Tibial nerve (tissue), 4 donors: ENCODE measurements at regions not wholly inside any gene's neighbourhood (a gene's known extent, or its start where the extent isn't known, plus 50 kb on each side); places are given as distances from the start of the nearest gene placed in this dataset.
A peak's percentile ranks its signal among the peaks of the same experiment; 100 is the strongest.

ENCODE experiments used
- DNase-seq, 2 donors: peaks; one replicate each; pipeline ENCODE4 v3.0.0-alpha.2; 2019; ENCODE audit warnings: low spot score in 2 of 2
- H3K27ac ChIP-seq, 4 donors: fragments of 200-600 bp; sonication (generic) in 3 of 4; one replicate each; pipeline ENCODE4 v1.5.1; 2017 to 2019; ENCODE audit warnings: mild to moderate bottlenecking in 1 of 4
- H3K27me3 ChIP-seq, 2 donors: fragments of 200-600 bp; sonication (generic) in 1 of 2; one replicate each; pipeline versions ENCODE4 v1.5.1 to v1.6.0; 2017 to 2019
- H3K36me3 ChIP-seq, 3 donors: fragments of 200-600 bp; sonication (generic); one replicate each; pipeline ENCODE4 v1.5.1; 2018 to 2019
- H3K4me1 ChIP-seq, 4 donors: fragments of 200-600 bp; sonication (generic) in 3 of 4; one replicate each; pipeline ENCODE4 v1.5.1; 2017 to 2019
- H3K4me3 ChIP-seq, 4 donors: fragments of 200-600 bp; sonication (generic) in 3 of 4; one replicate each; pipeline ENCODE4 v1.5.1; 2017 to 2019; ENCODE audit warnings: mild to moderate bottlenecking in 1 of 4, moderate library complexity in 1 of 4
- H3K9me3 ChIP-seq, 4 donors: fragments of 200-600 bp; sonication (generic) in 3 of 4; one replicate each; pipeline ENCODE4 v1.5.1; 2017 to 2019
- EP300 ChIP-seq, 2 donors: sonication (generic); formaldehyde crosslinking; IDR thresholded peaks; one replicate each; pipeline ENCODE4 v1.6.1; 2017; ENCODE audit warnings: antibody characterized with exemption in 2 of 2, mild to moderate bottlenecking in 1 of 2
- POLR2A ChIP-seq, 2 donors: fragments of 450-650 bp; IDR thresholded peaks; one replicate each; pipeline ENCODE4 v1.6.1; 2017; ENCODE audit warnings: antibody characterized with exemption in 2 of 2, mild to moderate bottlenecking in 2 of 2, moderate library complexity in 2 of 2
- WGBS, 2 donors: methylation state at CpG; one replicate each; pipeline ENCODE4 v1.1.5; 2018; 5-methylcytosine and 5-hydroxymethylcytosine counted together
- TF ChIP-seq, protein P1 (sequence below), 5 experiments: fragments of 200-600 bp in 3 of 5; fragments of 450-650 bp in 2 of 5; sonication (generic) in 3 of 5; IDR thresholded peaks; one replicate each; pipeline ENCODE4 v1.5.1; 2016 to 2019; ENCODE audit warnings: antibody characterized with exemption in 5 of 5, mild to moderate bottlenecking in 3 of 5, moderate library complexity in 2 of 5

DNA sequence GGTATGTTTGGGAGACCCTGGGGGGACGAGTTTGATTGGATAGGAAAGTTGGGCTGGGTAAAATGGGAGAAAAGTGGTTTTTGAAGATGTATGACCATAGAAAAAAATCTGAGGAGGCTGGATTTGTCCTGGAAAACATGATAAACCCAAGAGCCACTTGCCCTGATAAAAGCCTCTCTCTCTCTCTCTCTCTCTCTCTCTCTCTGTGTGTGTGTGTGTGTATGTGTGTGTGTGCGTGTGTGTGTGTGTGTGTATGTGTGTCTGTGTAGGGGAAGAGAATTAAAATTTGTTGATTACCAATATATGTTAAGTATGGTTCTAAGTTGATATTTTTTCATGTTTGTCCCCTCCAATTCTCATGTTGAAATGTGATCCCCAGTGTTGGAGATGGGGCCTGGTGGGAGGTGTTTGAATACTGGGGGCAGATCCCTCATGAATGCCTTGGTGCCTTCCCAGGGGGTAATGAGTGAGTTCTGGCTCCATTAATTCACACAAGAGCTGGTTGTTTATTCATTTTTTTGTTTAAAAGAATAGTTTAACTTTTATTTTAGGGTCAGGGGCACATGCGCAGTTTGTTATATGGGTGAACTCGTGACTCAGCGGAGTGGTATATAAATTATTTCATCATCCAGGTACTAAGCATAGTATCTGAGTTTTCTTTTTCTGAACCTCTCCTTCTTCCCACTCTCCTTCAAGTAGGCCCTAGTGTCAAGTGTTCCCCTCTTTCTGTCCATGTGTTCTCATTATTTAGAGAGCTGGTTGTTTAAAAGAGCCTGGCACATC is 208.8 kb downstream of the TFAP2B start:
- TF ChIP-seq EP300 (IDR thresholded peaks at IDR 0.05) (no peak), POLR2A (IDR thresholded peaks at IDR 0.05) (no peak)
- TF ChIP-seq, protein P1, sequence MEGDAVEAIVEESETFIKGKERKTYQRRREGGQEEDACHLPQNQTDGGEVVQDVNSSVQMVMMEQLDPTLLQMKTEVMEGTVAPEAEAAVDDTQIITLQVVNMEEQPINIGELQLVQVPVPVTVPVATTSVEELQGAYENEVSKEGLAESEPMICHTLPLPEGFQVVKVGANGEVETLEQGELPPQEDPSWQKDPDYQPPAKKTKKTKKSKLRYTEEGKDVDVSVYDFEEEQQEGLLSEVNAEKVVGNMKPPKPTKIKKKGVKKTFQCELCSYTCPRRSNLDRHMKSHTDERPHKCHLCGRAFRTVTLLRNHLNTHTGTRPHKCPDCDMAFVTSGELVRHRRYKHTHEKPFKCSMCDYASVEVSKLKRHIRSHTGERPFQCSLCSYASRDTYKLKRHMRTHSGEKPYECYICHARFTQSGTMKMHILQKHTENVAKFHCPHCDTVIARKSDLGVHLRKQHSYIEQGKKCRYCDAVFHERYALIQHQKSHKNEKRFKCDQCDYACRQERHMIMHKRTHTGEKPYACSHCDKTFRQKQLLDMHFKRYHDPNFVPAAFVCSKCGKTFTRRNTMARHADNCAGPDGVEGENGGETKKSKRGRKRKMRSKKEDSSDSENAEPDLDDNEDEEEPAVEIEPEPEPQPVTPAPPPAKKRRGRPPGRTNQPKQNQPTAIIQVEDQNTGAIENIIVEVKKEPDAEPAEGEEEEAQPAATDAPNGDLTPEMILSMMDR (IDR thresholded peaks at IDR 0.05) = no peak
- no peaks in the 10 kb centered on the region for H3K27me3 ChIP-seq
- no peaks in the 10 kb centered on the region for H3K4me1 ChIP-seq
- 67 to 77% methylated on average over 5 of the region's 5 CpGs for WGBS, 2 donors
- no peak overlapping the region for H3K27ac ChIP-seq
- H3K9me3 ChIP-seq = peaks cover 0 to 4% (median 0%) of the 10 kb centered on the region in 4 donors
- no peak for DNase-seq
- no peak overlapping the region for H3K4me3 ChIP-seq
- no peaks in the 10 kb centered on the region for H3K36me3 ChIP-seq

DNA sequence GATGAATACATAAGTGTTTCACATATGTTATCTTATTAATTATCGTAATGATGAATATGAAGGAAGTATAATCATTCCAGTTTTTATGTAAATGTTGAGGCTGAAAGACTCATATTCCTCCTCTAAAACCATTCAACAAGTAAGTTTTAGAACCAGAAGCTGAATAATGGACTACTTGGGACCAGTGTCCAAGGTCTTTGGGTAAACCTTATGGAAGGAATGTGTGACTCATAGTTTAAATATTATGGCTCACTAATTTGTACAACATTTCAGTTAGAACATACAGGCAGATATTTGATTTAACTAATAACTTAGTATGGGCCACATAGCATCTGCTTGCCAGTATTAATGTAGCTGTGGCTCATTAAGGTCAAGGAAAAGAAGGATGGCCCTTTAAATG is 209.6 kb downstream of the TFAP2B start:
- H3K4me1 ChIP-seq = no peaks in the 10 kb centered on the region
- H3K9me3 ChIP-seq = peaks cover 0 to 6% (median 0%) of the 10 kb centered on the region in 4 donors
- no peak overlapping the region for H3K4me3 ChIP-seq
- WGBS, 2 donors = 0 to 41% methylated on average over 1 of the region's 1 CpG
- TF ChIP-seq, protein P1 (IDR thresholded peaks at IDR 0.05) = no peak
- TF ChIP-seq EP300 (IDR thresholded peaks at IDR 0.05) = no peak
- TF ChIP-seq POLR2A (IDR thresholded peaks at IDR 0.05) = no peak
- no peaks in the 10 kb centered on the region for H3K27me3 ChIP-seq
- H3K27ac ChIP-seq = no peak overlapping the region
- H3K36me3 ChIP-seq = no peaks in the 10 kb centered on the region
- no peak for DNase-seq

DNA sequence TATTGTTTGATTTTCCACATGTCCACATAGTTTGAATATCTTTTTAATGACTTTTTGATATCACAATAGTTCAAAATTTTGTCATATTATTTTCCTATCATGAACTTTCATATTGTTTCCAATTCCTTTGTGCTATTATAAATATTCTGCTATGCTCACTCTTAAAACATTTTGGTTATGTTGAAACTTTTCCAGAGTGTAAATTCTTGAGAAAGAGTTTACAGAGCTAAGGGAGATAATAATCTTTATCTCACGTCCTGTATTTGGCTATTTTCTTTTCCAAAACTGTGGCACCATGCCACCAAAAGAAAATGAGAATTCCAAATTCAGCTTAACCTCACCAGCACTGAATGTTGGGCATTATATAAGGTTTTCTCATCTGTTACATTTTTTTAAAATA is 210.9 kb downstream of the TFAP2B start:
- peaks cover 0 to 6% (median 0%) of the 10 kb centered on the region in 4 donors for H3K9me3 ChIP-seq
- H3K4me3 ChIP-seq = no peak overlapping the region
- no peaks in the 10 kb centered on the region for H3K4me1 ChIP-seq
- no peaks in the 10 kb centered on the region for H3K36me3 ChIP-seq
- no peaks in the 10 kb centered on the region for H3K27me3 ChIP-seq
- H3K27ac ChIP-seq = no peak overlapping the region
- no peak for DNase-seq
- no peak for TF ChIP-seq EP300 (IDR thresholded peaks at IDR 0.05)
- TF ChIP-seq, protein P1 (IDR thresholded peaks at IDR 0.05) = no peak
- no peak for TF ChIP-seq POLR2A (IDR thresholded peaks at IDR 0.05)
- WGBS, 2 donors = 2 to 5% methylated on average over 1 of the region's 1 CpG

DNA sequence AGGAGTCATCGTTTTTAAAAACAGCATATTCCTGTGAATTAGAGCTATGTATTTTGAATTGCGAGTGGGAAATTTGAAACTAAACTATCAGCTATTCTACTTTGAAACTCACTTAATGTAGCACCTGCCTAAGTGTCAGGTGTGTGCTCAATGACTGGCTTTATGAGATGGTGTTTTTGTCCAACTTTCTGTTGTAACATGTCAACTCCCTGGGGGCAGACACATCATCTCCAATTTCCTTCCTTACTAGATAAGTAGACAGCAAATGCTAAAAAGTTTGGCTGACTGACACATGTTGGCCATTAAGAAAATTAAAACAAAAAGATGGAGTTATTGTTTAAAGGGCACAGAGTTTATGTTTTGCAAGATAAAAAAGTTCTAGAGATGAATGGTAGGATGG is 226.9 kb downstream of the TFAP2B start:
- Histone ChIP-seq H3K27ac (no peak overlapping the region), H3K36me3 (no peaks in the 10 kb centered on the region), H3K4me3 (no peak overlapping the region), H3K27me3 (no peaks in the 10 kb centered on the region), H3K9me3 (no peaks in the 10 kb centered on the region), H3K4me1 (no peaks in the 10 kb centered on the region)
- TF ChIP-seq POLR2A (IDR thresholded peaks at IDR 0.05) (no peak), EP300 (IDR thresholded peaks at IDR 0.05) (no peak)
- TF ChIP-seq, protein P1 (IDR thresholded peaks at IDR 0.05) = no peak
- no peak for DNase-seq
- 79 to 88% methylated on average over 2 of the region's 2 CpGs for WGBS, 2 donors

DNA sequence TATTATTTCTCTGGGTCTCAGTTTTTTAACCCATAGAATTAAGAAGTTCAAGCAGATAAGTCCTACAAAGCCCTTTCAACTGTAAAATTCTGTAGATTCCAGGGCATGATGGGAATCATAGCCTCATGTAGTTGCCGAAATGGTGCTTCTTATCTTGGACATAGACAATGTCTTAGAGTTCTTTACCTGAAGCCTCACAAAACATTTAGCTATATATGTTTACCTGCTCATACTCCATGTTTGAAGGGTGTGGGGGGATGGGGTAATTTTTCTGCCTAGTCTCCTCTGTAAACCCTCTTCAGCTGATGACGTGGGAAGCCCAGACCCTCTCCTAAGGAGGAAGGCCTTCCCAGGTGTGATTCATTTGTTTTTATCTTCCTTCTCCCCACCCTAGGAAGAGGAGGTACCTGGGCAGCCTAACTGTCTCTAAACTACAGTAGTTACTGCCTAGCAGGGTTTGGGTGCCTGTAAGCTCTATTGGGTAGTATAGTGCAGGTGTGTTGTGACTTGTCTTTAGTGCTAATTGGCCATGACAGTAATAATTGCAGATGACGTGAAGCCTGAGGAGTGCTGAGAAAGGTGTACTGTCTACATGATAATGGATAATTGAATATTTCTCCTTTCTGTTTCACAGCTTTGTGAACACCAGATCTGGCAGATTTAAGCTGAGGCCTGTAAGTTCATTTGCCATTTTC is 230.8 kb downstream of the TFAP2B start:
- no peak for TF ChIP-seq EP300 (IDR thresholded peaks at IDR 0.05)
- no peak for TF ChIP-seq POLR2A (IDR thresholded peaks at IDR 0.05)
- TF ChIP-seq, protein P1 (IDR thresholded peaks at IDR 0.05) = no peak
- Histone ChIP-seq H3K27ac (peak overlapping the region in 1 of 4 donors; percentile 8), H3K9me3 (peaks cover 0 to 7% (median 0%) of the 10 kb centered on the region in 4 donors), H3K27me3 (no peaks in the 10 kb centered on the region), H3K36me3 (no peaks in the 10 kb centered on the region), H3K4me3 (no peak overlapping the region), H3K4me1 (peaks cover 0 to 4% (median 0%) of the 10 kb centered on the region in 4 donors)
- 62 to 83% methylated on average over 3 of the region's 3 CpGs for WGBS, 2 donors
- DNase-seq = no peak
